Mammary epithelial cell (primary cell): ENCODE measurements at regions not wholly inside any gene's neighbourhood (a gene's known extent, or its start where the extent isn't known, plus 50 kb on each side); places are given as distances from the start of the nearest gene placed in this dataset.

Experiments used
- CTCF ChIP-seq, 2 donors: IDR thresholded peaks in 1 of 2; conservative IDR thresholded peaks in 1 of 2; 2 replicates each; pipeline ENCODE4 v1.5.1; 2011 to 2012; ENCODE audit warnings: inconsistent platforms in 2 of 2, low read length in 2 of 2, mild to moderate bottlenecking in 2 of 2, control low read depth in 1 of 2, low read depth in 1 of 2; ENCODE audit not compliant: insufficient read depth in 1 of 2; ENCODE audit errors: extremely low read depth in 1 of 2
- EZH2 ChIP-seq: IDR thresholded peaks from 2 replicates; pipeline ENCODE4 v1.6.1; 2012; ENCODE audit warnings: low read length, inconsistent platforms, borderline replicate concordance

DNA sequence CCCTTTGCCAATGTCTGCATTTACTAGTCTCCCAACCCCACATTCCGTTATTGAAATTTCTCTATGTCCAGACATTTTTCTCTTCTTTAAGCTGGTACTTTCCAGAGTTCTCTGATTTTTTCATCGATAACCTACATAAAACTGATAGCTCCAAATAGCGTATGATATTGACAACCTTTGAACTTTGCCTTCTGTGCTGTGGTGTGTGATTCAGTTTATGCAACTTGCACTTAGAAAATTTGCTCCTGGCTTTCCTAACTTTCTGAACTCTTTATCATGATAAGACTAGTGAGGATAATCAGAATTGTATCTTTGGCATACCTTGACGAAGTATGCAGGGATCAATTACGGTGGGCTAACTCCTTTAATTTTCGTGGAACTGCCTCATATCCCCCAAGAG is 1261.3 kb downstream of the SI start:
- TF ChIP-seq CTCF (conservative IDR thresholded peaks at IDR 0.05 in 1 of 2, IDR thresholded peaks at IDR 0.05 in 1 of 2; ENCODE audit: extremely low read depth in 1 of 2, insufficient read depth in 1 of 2, low read depth in 1 of 2, low read length in 2 of 2): no peak
- no peak for TF ChIP-seq EZH2
